ENCODE measurements at regions not wholly inside any gene's neighbourhood (a gene's known extent, or its start where the extent isn't known, plus 50 kb on each side); places are given as distances from the start of the nearest gene placed in this dataset.
"Not testable (repeated sequence)": the region's sequence is repeated elsewhere in the genome, so short reads cannot be mapped to it uniquely, and the experiment has no call there.

- DNase-seq: no peak
- H3K9me3 ChIP-seq: no peaks in the 10 kb centered on the region
- no peaks in the 10 kb centered on the region for H3K27me3 ChIP-seq
- H3K4me3 ChIP-seq: no peak overlapping the region
- 89 to 94% (median 94%) methylated on average over 4 of the region's 4 CpGs for WGBS, 3 donors
- intact Hi-C loops (cut with DNase I): no loop called here
- no peaks in the 10 kb centered on the region for H3K36me3 ChIP-seq
- no peak for TF ChIP-seq EP300 (IDR thresholded peaks at IDR 0.05)
- no peak for TF ChIP-seq POLR2A (IDR thresholded peaks at IDR 0.05)
- no peak for TF ChIP-seq CTCF (IDR thresholded peaks at IDR 0.05)
- no peaks in the 10 kb centered on the region for H3K4me1 ChIP-seq (ENCODE audit: insufficient read depth)
- no peak overlapping the region for H3K27ac ChIP-seq
These were observed 111.7 kb upstream of the SPATS2L start for GRCh38 chr2:200194746-200195145.

GRCh38 chr2:200199005-200199404 lies 107.5 kb upstream of the SPATS2L start:
- intact Hi-C loops (cut with DNase I): no loop called here
- DNase-seq: no peak
- Histone ChIP-seq H3K27me3 (no peaks in the 10 kb centered on the region), H3K27ac (no peak overlapping the region), H3K9me3 (no peaks in the 10 kb centered on the region), H3K4me3 (no peak overlapping the region), H3K36me3 (no peaks in the 10 kb centered on the region), H3K4me1 (ENCODE audit: insufficient read depth) (no peaks in the 10 kb centered on the region)
- 92 to 96% (median 96%) methylated on average over 2 of the region's 2 CpGs for WGBS, 3 donors
- no peak for TF ChIP-seq POLR2A (IDR thresholded peaks at IDR 0.05)
- TF ChIP-seq CTCF (IDR thresholded peaks at IDR 0.05): no peak
- TF ChIP-seq EP300 (IDR thresholded peaks at IDR 0.05): no peak

DNA sequence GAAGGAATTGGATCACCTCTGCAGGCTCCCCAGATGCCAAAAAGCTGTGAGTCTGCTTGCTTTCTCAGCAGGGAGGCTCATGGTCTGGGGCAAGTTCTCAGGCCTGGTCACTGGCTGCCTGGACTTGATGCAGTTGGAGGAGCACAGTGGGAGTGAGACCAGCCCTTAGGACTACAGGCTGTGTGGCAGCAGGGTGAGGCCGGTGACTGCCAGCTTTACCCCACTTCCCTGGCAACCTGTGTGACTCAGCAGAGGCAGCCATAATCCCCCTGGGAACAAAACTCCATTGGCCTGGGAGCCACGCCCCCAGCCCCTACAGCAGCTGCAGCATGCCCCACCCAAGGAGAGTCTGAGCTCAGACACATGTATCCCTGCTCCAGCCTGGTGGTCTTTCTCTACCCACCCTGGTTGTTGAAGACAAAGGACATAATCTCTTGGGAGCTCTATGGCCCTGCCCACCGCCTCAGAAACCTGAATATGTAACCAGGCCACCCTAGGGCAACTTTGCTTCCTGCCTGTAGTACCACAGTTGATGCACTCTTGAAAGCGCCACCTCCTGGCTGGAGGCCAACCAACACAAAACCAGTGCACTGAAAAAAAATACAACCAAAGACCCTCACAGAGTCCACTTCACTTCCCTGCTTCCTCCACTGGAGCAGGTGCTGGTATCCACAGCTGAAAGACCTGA lies 106.8 kb upstream of the SPATS2L start:
- no peak overlapping the region for H3K27ac ChIP-seq
- no peaks in the 10 kb centered on the region for H3K36me3 ChIP-seq
- WGBS, 3 donors: 91 to 97% (median 94%) methylated on average over 4 of the region's 4 CpGs
- no peaks in the 10 kb centered on the region for H3K4me1 ChIP-seq (ENCODE audit: insufficient read depth)
- TF ChIP-seq POLR2A (IDR thresholded peaks at IDR 0.05) (no peak), CTCF (IDR thresholded peaks at IDR 0.05) (no peak), EP300 (IDR thresholded peaks at IDR 0.05) (no peak)
- no peaks in the 10 kb centered on the region for H3K27me3 ChIP-seq
- intact Hi-C loops (cut with DNase I): no loop called here
- DNase-seq: no peak
- no peaks in the 10 kb centered on the region for H3K9me3 ChIP-seq
- no peak overlapping the region for H3K4me3 ChIP-seq

DNA sequence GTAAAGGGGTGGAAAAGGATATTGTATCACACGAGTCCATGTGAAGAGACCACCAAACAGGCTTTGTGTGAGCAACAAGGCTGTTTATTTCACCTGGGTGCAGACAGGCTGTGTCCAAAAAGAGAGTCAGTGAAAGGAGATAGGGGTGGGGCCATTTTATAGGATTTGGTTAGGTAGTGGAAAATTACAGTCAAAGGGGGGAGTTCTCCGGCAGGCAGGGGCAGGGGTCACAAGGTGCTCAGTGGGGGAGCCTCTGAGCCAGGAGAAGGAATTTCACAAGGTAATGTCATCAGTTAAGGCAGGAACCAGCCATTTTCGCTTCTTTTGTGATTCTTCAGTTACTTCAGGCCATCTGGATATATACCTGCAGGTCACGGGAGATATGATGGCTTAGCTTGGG lies 104.7 kb upstream of the SPATS2L start:
- H3K9me3 ChIP-seq; intact Hi-C loops (cut with DNase I); H3K27ac ChIP-seq; H3K4me3 ChIP-seq; H3K36me3 ChIP-seq; DNase-seq; H3K4me1 ChIP-seq (ENCODE audit: insufficient read depth); H3K27me3 ChIP-seq: not testable (repeated sequence)
- 88 to 97% (median 90%) methylated on average over 4 of the region's 4 CpGs for WGBS, 3 donors

GRCh38 chr2:200203381-200203827 lies 103.1 kb upstream of the SPATS2L start:
- no peak for DNase-seq
- intact Hi-C loops (cut with DNase I): no loop called here
- Histone ChIP-seq H3K4me3 (no peak overlapping the region), H3K36me3 (no peaks in the 10 kb centered on the region), H3K4me1 (ENCODE audit: insufficient read depth) (no peaks in the 10 kb centered on the region), H3K27ac (no peak overlapping the region), H3K9me3 (no peaks in the 10 kb centered on the region), H3K27me3 (no peaks in the 10 kb centered on the region)
- no peak for TF ChIP-seq EP300 (IDR thresholded peaks at IDR 0.05)
- no peak for TF ChIP-seq POLR2A (IDR thresholded peaks at IDR 0.05)
- no peak for TF ChIP-seq CTCF (IDR thresholded peaks at IDR 0.05)
- 94 to 96% (median 95%) methylated on average over 2 of the region's 2 CpGs for WGBS, 3 donors
